GM19455 (cell line): ENCODE measurements at regions not wholly inside any gene's neighbourhood (a gene's known extent, or its start where the extent isn't known, plus 50 kb on each side); places are given as distances from the start of the nearest gene placed in this dataset.

ENCODE experiments used
- ATAC-seq: cut with Tn5 transposase; IDR thresholded peaks from one replicate; pipeline ENCODE4 v1.9.1; 2021; ENCODE audit not compliant: unreplicated experiment

GRCh38 chr15:62567501-62567900, 402.4 kb upstream of the C2CD4B start:
- ATAC-seq = no peak

DNA sequence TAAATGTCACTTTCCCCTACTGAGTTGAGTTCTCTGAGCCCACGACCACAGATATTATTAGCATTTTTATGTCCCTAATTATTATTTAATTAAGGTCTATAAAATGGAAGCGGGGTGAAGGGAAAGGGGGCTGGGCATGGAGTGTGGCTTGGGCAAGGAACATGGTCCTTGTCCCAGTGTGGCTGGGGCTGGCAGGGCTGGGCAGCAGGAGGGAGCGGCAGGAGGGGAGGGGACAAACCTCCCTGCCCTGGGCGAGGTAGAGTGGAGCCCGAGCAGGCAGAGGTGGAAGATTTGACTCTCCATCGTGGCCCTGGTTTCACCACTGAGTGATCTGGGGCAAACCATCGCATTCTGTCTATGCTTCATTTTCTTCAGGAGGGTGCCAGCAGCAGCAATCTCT, 402.9 kb upstream of the C2CD4B start:
- no peak for ATAC-seq

DNA sequence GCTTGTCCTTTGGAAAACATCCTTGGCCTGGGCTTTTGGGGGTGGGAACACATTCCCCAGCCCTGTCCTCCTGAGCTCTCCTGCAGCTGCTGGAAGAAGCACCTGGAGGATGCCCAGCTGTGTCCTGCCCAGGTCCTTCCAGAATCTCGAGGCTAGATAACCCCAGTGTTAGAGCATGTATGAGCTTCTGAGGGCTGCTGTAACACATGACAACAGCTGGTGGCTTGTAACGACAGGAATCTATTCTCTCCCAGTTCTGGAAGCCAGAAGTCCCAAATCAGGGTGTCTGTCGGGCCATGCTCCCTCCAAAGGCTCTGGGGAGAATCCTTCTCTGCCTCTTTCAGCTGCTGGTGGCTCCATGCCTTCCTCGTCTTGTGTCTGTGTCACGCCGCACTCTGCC, 403.6 kb upstream of the C2CD4B start:
- no peak for ATAC-seq

DNA sequence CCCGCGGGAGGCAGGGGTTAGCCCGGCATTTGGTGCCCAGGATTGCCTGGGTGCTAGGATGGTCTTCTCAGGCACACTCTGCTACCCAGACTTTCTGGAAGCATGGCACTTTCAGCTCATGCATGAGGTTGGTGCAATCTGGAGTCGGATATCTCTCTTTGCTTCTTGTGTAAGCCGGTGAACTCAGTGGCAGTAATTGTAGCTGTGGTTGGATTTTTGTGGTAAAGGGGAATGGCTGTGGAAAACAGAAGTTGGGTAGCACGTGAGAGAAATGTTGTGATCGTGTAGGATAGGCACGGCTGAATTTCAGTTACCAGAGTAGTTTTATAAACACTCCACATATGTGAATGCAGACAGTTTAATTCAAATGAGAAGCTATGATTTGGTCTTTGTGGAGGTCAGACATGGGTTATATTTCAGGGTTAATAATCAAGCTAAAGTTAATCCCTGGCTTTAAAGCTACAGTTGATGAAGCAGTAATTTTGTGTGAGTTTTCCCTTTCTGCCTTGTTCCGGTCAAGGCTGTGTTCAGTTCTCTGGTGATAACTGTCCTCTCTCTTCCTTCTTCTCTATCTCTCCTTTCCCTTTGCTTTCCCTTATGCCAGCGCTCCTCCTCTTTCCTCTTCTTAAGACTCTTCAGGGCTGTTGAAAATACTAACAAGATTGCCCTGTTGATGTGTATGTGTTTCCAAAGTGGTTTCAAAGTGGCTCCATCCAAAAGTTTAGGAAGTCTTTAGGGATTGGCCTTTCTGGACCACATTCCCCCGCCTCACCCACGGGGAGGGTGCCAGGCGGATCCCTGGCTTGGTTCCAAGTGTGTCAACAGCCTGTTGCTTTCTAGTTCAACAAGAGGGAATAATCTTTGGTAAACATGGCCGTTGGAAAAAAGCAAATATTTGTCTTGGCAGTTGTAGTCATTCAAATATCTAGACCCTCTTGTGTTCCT, 404.6 kb upstream of the C2CD4B start:
- ATAC-seq = no peak

DNA sequence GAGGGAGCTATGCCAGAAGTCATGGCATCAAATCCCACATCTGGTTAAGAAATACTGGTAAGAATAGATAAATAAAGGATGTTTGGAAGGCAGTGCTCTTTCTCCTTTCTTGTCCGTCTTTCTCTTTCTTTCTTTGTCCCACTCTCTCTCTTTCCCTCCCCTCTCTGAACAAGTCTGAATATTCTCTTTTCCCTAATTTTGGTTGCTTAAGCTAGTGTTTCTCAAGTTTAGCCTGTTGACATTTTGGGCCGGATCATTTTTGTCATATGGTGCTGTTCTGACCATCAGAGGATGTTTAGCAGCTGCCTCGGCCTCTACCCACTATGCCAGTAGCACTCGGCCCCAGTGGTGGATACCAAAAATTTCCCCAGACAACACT, 405.3 kb upstream of the C2CD4B start:
- ATAC-seq = no peak

DNA sequence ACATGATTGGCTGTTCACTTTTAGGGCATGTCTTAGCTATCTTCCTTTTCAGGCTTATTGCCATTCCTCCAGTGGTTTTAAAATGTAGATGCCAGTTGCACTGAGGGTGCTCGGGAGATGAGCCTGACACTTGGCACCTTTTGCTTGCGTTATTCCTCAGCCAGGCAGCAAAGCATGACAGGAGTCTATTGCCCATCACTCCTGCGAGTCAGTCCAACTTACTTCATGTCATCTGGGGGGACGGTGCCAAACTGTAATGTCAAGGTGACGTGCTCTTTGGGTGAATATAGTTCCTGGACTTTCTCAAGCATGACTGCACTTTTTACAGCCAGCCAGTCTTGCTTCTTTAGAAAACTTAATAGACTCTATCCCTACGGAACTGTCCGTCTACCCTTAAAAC, 406.0 kb upstream of the C2CD4B start:
- no peak for ATAC-seq

DNA sequence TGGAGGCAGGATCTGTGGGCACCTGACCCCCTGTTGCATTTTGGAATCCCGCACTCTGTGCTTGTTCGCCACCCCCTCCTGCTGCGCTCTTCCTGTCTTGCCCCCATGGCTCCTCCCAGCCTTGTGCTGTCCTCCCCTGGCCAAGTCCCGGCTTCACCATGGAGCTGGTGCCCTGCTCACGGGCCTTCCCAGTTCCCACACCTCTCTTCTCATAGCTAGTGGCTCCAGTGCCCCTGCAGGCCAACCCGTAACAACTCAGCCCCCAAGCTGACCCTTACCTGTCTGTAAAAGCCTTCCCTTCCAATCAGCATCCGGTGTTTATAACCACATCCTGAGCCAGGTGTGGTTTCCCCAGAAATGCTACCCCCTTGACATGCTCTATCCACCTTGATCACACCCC, 407.7 kb upstream of the C2CD4B start:
- ATAC-seq = no peak

DNA sequence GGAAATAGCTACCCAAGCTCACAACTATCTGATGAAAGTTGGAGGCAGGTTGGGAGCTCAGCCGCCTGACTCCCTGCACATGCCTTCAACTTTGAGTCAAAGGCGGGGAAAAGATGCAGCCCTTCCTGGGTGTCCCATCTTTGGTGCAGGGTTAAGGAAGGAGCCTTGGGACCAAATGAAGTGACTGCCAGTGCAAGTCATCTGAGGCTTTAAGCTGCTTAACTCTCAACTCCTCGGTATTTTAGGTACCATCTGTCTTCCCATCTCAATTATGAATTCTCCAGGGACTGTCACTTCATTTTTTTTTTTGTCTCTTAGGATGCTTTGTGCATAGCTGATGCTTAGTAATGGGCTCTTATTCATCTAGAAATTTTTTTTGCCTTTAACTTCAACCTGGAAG, 408.8 kb upstream of the C2CD4B start:
- no peak for ATAC-seq

DNA sequence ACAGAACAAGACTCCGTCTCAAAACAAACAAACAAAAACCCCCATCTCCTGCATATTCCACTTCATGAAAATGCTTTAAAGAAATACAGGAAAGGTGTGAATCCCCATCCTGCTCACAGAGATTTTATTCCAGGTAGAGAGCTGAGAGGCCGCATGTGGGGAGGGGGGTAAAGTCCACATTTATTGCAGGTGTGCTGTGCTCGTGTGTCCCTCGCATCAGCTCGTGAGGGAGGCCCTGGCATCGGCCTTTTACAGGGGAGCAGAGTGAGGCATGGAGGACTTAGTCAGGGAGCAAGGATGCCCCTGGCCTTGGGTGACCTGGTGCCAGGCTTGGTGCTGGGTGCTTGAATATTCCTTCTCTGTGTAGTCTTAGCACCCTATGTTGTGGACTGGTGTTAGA, 413.5 kb upstream of the C2CD4B start:
- no peak for ATAC-seq

DNA sequence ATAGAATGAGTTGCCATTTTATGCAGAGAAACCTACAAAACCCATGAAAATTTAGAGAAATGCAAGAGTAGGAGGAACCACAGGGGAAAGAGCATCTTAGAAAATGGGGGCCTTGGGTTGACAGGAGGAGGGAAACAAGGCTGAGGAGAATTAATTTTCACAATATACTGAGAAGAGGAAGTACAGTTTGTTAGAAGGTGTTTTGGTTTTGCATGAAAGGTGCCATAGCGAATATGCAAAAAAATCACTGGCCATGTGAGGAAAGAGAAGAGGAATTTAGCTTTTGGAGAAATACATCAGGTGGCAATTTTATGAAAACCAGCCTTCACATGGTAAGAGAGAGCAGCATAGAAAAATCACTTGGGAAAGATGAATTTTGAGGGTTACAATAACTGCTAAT, 413.9 kb upstream of the C2CD4B start:
- ATAC-seq = no peak

DNA sequence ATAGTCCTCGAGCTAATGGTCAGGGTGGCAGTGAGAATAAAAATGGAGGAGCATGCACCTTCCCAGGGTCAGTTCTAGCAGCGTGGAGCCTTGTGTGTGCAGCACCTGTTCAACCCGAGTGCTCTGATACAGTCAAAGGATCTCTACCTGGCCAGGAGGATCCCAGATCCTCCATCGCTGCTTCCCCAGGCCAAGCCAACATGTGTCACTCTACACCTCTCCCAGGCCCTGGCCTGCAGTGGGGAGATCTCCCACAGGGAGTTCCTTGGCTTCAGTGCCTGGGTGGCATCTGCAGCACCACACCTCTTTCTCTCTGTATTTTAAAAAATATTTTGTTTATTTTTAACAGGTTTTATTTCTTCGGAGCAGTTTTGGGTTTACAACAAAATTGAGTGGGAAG, 414.8 kb upstream of the C2CD4B start:
- no peak for ATAC-seq

DNA sequence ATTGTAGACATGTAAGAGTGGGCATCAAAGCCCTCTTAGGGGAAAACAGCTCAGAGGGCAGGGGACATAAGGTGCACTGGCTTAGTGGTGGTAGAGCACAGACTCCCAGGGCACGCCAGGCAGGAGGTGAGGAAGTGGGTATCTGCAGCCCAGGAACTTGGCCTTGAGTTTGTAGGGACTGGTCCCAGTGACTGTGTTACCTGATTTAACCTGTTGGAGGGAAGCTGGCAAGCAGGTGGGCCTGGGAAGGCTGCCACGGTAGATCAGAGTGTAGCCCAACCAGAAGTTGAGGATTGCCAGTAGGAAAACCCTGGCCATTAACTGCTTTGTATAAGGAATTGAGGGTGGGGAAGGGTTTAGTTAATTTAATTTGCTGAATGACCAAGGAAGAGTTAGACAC, 417.5 kb upstream of the C2CD4B start:
- ATAC-seq = no peak

- ATAC-seq = no peak
These were observed 419.5 kb upstream of the C2CD4B start for GRCh38 chr15:62584301-62585235.

- no peak for ATAC-seq
These were observed 424.0 kb upstream of the C2CD4B start for GRCh38 chr15:62588938-62589670.

DNA sequence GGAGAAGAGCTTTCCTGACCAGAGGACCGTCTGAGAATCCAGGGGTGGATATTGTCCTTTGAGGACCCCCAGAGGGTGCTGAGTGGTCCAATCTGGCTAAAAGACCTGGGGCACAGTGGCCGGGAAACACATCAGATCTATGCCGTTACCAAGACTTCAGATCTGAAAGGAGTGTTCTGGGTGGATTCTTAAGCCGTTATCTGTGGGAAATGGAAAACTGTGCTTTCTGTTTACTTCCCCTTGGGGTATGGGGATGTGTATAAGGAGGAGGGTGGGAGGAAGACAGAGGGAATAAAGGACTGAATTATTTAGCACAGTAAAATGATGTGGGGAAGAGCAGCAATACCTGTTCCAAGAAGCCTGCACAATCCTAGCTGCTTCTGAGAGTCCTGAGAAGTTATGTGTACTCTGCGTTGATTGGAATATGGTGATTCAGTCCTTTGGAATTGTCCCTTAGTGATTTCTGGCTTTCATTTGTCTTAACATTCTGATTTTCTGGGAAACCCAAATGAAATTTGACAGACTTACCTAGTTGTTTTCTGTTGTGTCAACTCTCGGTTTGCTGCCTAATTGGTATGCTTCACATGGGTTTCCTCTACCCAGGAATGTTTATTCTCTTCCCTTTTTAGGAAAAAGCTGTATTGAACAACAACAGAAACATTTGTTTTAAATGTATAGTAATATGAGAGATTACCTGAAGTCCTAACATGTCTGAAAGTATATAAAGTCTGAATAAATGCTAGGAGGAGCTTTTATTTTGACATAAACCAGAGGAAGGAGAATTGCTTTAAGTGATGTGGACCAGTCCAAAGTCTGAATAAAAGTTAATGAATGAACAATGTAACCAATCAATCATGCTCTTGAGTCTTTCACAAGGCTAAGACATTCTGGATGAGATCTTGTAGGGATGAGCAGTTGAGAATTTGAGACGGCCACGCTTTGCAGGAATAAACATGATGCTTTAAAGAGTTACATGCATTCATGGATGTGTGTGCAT, 427.1 kb upstream of the C2CD4B start:
- ATAC-seq = no peak

GRCh38 chr15:62592920-62593319, 427.8 kb upstream of the C2CD4B start:
- ATAC-seq = no peak

DNA sequence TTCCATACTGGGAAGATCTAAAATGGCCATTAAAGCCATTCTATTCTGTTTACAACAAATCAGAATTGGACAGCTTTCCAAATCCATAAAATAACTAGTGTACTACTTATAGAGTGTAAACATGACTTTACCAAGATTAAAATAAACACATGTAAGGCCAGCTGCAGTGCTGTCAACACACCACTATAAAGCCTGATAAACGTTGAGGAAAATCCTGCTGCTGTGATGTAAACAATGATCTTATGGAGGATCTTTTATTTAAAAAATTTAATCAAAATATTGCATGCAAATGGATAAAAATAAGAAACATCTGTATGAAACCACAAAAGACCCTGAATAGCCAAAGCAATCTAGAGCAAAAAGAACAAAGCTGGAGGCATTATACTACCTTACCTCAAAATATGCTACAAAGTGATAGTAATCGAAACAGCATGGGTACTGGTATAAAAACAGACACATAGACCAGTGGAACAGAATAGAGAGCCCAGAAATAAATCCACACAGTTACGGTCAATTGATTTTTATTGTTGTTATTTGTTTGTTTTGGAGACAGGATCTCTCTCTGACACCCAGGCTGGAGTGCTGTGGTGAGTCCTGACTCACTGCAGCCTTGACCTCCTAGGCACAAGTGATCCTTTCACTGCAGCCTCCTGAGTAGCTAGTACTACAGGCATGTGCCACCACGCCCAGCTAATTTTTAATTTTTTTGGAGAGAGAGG, 428.8 kb upstream of the C2CD4B start:
- ATAC-seq = no peak

DNA sequence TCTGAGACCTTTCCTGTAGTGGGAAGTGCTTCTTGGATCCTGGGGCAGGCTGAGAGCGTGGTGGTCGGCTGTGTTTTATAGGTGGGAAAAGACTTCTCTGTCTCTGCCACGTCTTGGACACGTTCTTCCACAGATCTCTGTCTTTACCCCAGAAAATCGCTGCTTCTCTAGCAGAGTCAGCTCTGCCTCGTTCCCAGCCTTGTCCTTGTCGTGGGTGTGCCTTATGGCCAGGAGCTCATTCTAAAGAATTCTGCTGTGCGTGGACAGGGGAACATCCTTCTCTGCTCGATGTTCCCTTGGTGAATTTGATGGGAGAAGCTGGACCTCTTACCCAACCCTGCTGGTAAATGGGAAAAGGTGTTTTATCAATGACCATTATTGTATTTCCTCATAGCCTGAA, 433.1 kb upstream of the C2CD4B start:
- no peak for ATAC-seq
